COLO668 (cell line): ENCODE measurements at regions not wholly inside any gene's neighbourhood (a gene's known extent, or its start where the extent isn't known, plus 50 kb on each side); places are given as distances from the start of the nearest gene placed in this dataset.

Experiments used
- DNase-seq: peaks from one replicate; lab custom pipeline; 2025; ENCODE audit not compliant: unreplicated experiment; lab: John Stamatoyannopoulos, UW

GRCh38 chr6:149264629-149265028, 52.9 kb upstream of the TAB2 start:
- DNase-seq: peak; percentile 60

DNA sequence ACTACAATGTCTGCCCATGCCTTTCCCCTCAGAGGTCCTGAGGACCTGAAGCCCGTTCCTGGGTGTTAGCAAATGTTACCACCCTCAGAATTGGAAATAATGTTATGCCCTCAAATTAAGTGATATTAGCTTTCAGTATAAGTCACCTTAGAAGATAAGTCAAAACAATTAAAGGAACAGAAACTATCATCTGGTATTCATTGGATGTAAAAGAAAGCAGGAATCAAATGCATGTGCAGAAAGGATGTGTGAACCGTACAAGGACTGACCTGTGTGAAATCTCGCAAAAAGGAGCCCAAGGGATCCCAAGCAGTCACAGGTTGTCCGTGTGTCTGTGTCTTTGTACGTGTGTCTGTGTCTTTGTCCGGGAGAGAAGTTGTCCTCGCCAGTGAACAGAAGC, 51.6 kb upstream of the TAB2 start:
- no peak for DNase-seq

DNA sequence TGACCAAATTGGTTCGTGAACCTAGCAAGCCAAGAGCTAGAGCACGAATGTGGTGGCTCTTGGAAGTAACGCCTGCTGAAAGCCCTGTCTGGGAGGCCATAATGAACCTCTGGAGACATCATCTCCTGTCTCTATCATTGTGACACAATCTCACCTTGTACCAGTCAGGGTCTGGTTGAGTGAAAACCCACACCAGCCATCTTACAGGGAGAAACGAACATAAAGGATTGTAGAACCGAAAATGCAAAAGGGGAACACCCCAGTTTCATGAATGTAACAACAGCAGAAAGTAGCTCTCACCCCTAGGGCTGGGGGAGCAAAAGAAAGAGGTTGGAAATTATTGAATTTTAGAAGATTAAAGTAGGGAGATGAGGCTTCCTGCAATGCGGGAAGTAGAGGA, 50.9 kb upstream of the TAB2 start:
- DNase-seq: no peak

DNA sequence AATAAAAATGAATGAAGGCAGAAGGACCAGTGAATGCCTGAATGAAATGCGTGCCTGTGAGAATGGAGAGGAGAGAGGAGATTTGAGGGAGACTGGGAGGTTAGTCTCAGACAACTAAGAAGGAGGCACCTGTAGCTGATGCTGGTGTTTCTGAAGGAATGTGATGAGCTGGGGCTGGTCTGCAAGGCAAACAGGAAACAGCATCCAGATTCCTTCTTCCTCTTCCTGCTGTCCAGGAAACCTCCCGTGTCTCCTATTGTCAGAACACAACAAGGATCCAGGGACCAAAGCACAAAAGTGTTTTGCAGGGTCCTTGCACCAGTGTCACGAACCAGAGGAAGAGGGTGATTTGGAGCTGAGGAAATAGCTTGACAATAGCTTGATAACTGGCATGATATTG, 50.4 kb upstream of the TAB2 start:
- DNase-seq: no peak

DNA sequence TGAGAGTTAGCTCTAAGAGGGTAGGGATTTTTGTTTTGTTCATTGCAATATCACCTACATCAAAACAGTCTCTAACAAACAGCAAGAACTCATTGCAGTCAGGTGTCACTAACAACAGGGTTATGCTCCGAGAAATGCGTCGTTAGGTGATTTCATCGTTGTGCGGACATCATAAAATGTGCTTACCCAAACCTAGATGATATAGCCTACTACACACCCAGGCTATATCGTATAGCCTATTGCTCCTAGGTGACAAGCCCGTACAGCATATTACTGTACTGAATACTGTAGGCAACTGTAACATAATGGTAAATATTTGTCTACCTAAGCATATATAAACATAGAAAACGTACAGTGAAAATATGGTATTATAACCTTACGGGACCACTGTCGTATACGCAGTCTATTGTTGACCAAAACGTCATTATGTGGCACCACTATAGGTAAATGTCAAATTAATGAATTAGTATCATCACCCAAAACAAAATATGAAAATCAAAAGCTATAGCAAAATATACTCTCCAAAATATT, 49.9 kb upstream of the TAB2 start:
- no peak for DNase-seq
